PC-3 (cell line): ENCODE measurements at regions not wholly inside any gene's neighbourhood (a gene's known extent, or its start where the extent isn't known, plus 50 kb on each side); places are given as distances from the start of the nearest gene placed in this dataset.

Experiments
- ATAC-seq: fragments of 200-7000 bp; cut with Tn5 transposase; 2 replicates; pipeline ENCODE4 v1.9.1; 2020; ENCODE audit warnings: mild to moderate bottlenecking, moderate library complexity
- BruUV-seq: library from RNA; stranded (reverse); fragments of 400-500 nt; replicated peaks from 2 replicates; lab custom pipeline; 2021; lab: Mats Ljungman, UMichigan
- CTCF ChIA-PET: fragments of 300-600 bp; sonication (Branson Sonifier 250); formaldehyde crosslinking; loops from one replicate; lab custom pipeline; 2022; ENCODE audit warnings: antibody characterized with exemption; lab: Charles Lee
- POLR2A ChIA-PET: fragments of 300-600 bp; sonication (Branson Sonifier 250); formaldehyde crosslinking; loops from one replicate; lab custom pipeline; 2022; ENCODE audit warnings: antibody characterized with exemption; ENCODE audit not compliant: unreplicated experiment; lab: Charles Lee
- DNase-seq: peaks from one replicate; pipeline ENCODE4 v3.0.0-alpha.2; 2015
- H2AFZ ChIP-seq: fragments of 300-600 bp; sonication (generic); 2 replicates; pipeline ENCODE4 v1.6.0; 2016; ENCODE audit warnings: antibody characterized with exemption, low read length
- H3F3A ChIP-seq: fragments of 300-600 bp; sonication (generic); one replicate; pipeline ENCODE4 v1.6.0; 2017; ENCODE audit warnings: antibody characterized with exemption, low read length, control low read depth, mild to moderate bottlenecking; ENCODE audit not compliant: unreplicated experiment
- H3K27ac ChIP-seq: fragments of 300-600 bp; sonication (generic); 2 replicates; pipeline ENCODE4 v1.5.1; 2016; ENCODE audit warnings: mild to moderate bottlenecking, low read length
- H3K27me3 ChIP-seq: fragments of 300-600 bp; sonication (generic); 2 replicates; pipeline ENCODE4 v1.6.1; 2016; ENCODE audit warnings: low read length, mixed read lengths
- H3K36me3 ChIP-seq: fragments of 300-600 bp; sonication (generic); 2 replicates; pipeline ENCODE4 v1.6.1; 2016; ENCODE audit warnings: low read depth, mixed run types, low read length, mixed read lengths
- H3K4me1 ChIP-seq: fragments of 300-600 bp; sonication (generic); 2 replicates; pipeline ENCODE4 v1.5.1; 2016; ENCODE audit warnings: low read length; ENCODE audit not compliant: insufficient read depth
- H3K4me2 ChIP-seq: fragments of 300-600 bp; sonication (generic); 2 replicates; pipeline ENCODE4 v1.6.0; 2016; ENCODE audit warnings: low read length
- H3K4me3 ChIP-seq: fragments of 300-600 bp; sonication (generic); 2 replicates; pipeline ENCODE4 v1.5.1; 2016; ENCODE audit warnings: mild to moderate bottlenecking, low read length, mixed read lengths
- H3K79me2 ChIP-seq: fragments of 300-600 bp; sonication (generic); 2 replicates; pipeline ENCODE4 v1.6.1; 2017; ENCODE audit warnings: low read length, mixed read lengths
- H3K9ac ChIP-seq: fragments of 300-600 bp; sonication (generic); 2 replicates; pipeline ENCODE4 v1.6.0; 2016; ENCODE audit warnings: mild to moderate bottlenecking, low read length
- H3K9me2 ChIP-seq: fragments of 300-600 bp; sonication (generic); replicated peaks from 2 replicates; pipeline ENCODE4 v1.6.1; 2016; ENCODE audit warnings: mixed run types, low read length, mixed read lengths
- H3K9me3 ChIP-seq: fragments of 300-600 bp; sonication (generic); 2 replicates; pipeline ENCODE4 v1.6.1; 2016; ENCODE audit warnings: low read length, mixed read lengths
- H4K20me1 ChIP-seq: fragments of 300-600 bp; sonication (generic); 2 replicates; pipeline ENCODE4 v1.6.1; 2016; ENCODE audit warnings: low read length, mixed read lengths
- CTCF ChIP-seq: fragments of 300-600 bp; sonication (generic); conservative IDR thresholded peaks from 2 replicates; pipeline ENCODE4 v1.5.1; 2017; ENCODE audit warnings: antibody characterized with exemption, low read depth, mild to moderate bottlenecking, low read length
- EZH2 ChIP-seq: fragments of 300-600 bp; sonication (generic); IDR thresholded peaks from one replicate; pipeline ENCODE4 v1.6.1; 2017; ENCODE audit warnings: antibody characterized with exemption, mild to moderate bottlenecking, low read length; ENCODE audit not compliant: unreplicated experiment
- EZH2phosphoT487 ChIP-seq: fragments of 300-600 bp; sonication (generic); IDR thresholded peaks from 2 replicates; pipeline ENCODE4 v1.6.1; 2018; ENCODE audit warnings: mild to moderate bottlenecking, antibody characterized with exemption, low read length, borderline replicate concordance
- intact Hi-C: fragments of 100-400 bp; cut with micrococcal nuclease; formaldehyde crosslinking; loops from 2 replicates; pipeline ENCODE4 v1.9.0; 2023

GRCh38 chr20:48204499-48204898, 419.2 kb upstream of the SULF2 start:
- Histone ChIP-seq H3K4me1 (no peaks in the 10 kb centered on the region), H2AFZ (no peak overlapping the region), H3K36me3 (no peaks in the 10 kb centered on the region), H3K79me2 (no peaks in the 10 kb centered on the region), H3K27me3 (no peaks in the 10 kb centered on the region), H4K20me1 (no peaks in the 10 kb centered on the region), H3K4me3 (no peak overlapping the region), H3K9me3 (no peaks in the 10 kb centered on the region), H3K9me2 (no peaks in the 10 kb centered on the region), H3K27ac (no peak overlapping the region), H3F3A (no peaks in the 10 kb centered on the region), H3K4me2 (no peak overlapping the region), H3K9ac (no peak overlapping the region)
- no peak for TF ChIP-seq EZH2phosphoT487
- no peak for TF ChIP-seq EZH2
- no peak for TF ChIP-seq CTCF
- ChIA-PET CTCF (no interaction called here), POLR2A (no interaction called here)
- ATAC-seq, result no peak
- intact Hi-C loops, result no loop called here
- no peak for DNase-seq
- BruUV-seq, result no TSS peak

GRCh38 chr20:48203252-48203651, 418.0 kb upstream of the SULF2 start:
- no peak for ATAC-seq

More at GRCh38 chr20:48203252-48203651, 418.0 kb upstream of the SULF2 start:
- Histone ChIP-seq H3F3A (no peaks in the 10 kb centered on the region), H2AFZ (no peak overlapping the region), H3K36me3 (no peaks in the 10 kb centered on the region), H3K4me2 (no peak overlapping the region), H3K79me2 (no peaks in the 10 kb centered on the region), H3K4me1 (peaks cover 9% of the 10 kb centered on the region; the same call in 1 of the 2 replicates), H3K9me3 (no peaks in the 10 kb centered on the region), H3K27me3 (no peaks in the 10 kb centered on the region), H4K20me1 (no peaks in the 10 kb centered on the region), H3K4me3 (no peak overlapping the region), H3K9me2 (no peaks in the 10 kb centered on the region), H3K27ac (no peak overlapping the region), H3K9ac (no peak overlapping the region)
- no TSS peak for BruUV-seq
- DNase-seq, result no peak
- ChIA-PET POLR2A (no interaction called here), CTCF (no interaction called here)
- intact Hi-C loops, result no loop called here
- no peak for TF ChIP-seq CTCF
- no peak for TF ChIP-seq EZH2
- TF ChIP-seq EZH2phosphoT487, result no peak
